BJ (cell line): ENCODE measurements at regions not wholly inside any gene's neighbourhood (a gene's known extent, or its start where the extent isn't known, plus 50 kb on each side); places are given as distances from the start of the nearest gene placed in this dataset.

ENCODE experiments used
- CTCF ChIA-PET: fragments of 350-600 bp; formaldehyde crosslinking; extraction: SDS; loops from one replicate; lab custom pipeline; 2021; ENCODE audit warnings: antibody characterized with exemption, inconsistent platforms; lab: Yijun Ruan, JAX
- POLR2A ChIA-PET: fragments of 300-600 bp; sonication (Branson Sonifier 250); formaldehyde crosslinking; extraction: SDS; loops from one replicate; lab custom pipeline; 2021; ENCODE audit warnings: antibody characterized with exemption; lab: Charles Lee
- DNase-seq: peaks from one replicate; pipeline ENCODE4 v3.0.0-alpha.2; 2011; ENCODE audit warnings: low read depth
- H3K27me3 ChIP-seq: 2 replicates; pipeline ENCODE4 v1.6.0; 2011; ENCODE audit warnings: low read length; ENCODE audit not compliant: control insufficient read depth, insufficient read depth
- H3K36me3 ChIP-seq: 2 replicates; pipeline ENCODE4 v1.5.1; 2011; ENCODE audit warnings: low read length; ENCODE audit not compliant: control insufficient read depth, insufficient read depth
- H3K4me3 ChIP-seq: 2 replicates; pipeline ENCODE4 v1.5.1; 2011; ENCODE audit warnings: low read depth, mild to moderate bottlenecking, control low read depth, low read length
- CTCF ChIP-seq: IDR thresholded peaks from 2 replicates; pipeline ENCODE4 v1.5.1; 2011; ENCODE audit warnings: low read depth, mild to moderate bottlenecking, control low read depth, inconsistent platforms, low read length, moderate library complexity; ENCODE audit not compliant: insufficient read depth

GRCh38 chr2:116580209-116580608 lies 1234.3 kb upstream of the DDX18 start:
- ChIA-PET CTCF (no interaction called here), POLR2A (no interaction called here)
- TF ChIP-seq CTCF: no peak
- Histone ChIP-seq H3K36me3 (no peaks in the 10 kb centered on the region), H3K27me3 (no peaks in the 10 kb centered on the region), H3K4me3 (no peak overlapping the region)
- DNase-seq: no peak

- POLR2A ChIA-PET: no interaction called here
- TF ChIP-seq CTCF: no peak
- Histone ChIP-seq H3K27me3 (no peaks in the 10 kb centered on the region), H3K4me3 (no peak overlapping the region), H3K36me3 (no peaks in the 10 kb centered on the region)
- DNase-seq: no peak
- CTCF ChIA-PET: no interaction called here
These were observed 1231.6 kb upstream of the DDX18 start for GRCh38 chr2:116582850-116583249.

- CTCF ChIA-PET: interaction anchor here (0.6 kb wide), 1 partner anchor 62 kb away, joined by 4 read pairs; no protein-coding TSS in a partner anchor
- Histone ChIP-seq H3K4me3 (no peak overlapping the region), H3K27me3 (no peaks in the 10 kb centered on the region), H3K36me3 (no peaks in the 10 kb centered on the region)
- POLR2A ChIA-PET: no interaction called here
- no peak for TF ChIP-seq CTCF
- DNase-seq: no peak
These were observed 1228.7 kb upstream of the DDX18 start for GRCh38 chr2:116585669-116586327.

- no peak overlapping the region for H3K4me3 ChIP-seq
- DNase-seq: no peak
- no peaks in the 10 kb centered on the region for H3K27me3 ChIP-seq
- H3K36me3 ChIP-seq: no peaks in the 10 kb centered on the region
- POLR2A ChIA-PET: no interaction called here
- TF ChIP-seq CTCF: no peak
- CTCF ChIA-PET: interaction anchor here (0.6 kb wide), 1 partner anchor 62 kb away, joined by 4 read pairs; no protein-coding TSS in a partner anchor
These were observed 1228.2 kb upstream of the DDX18 start for GRCh38 chr2:116586328-116586689.
